Activated CD4-positive, alpha-beta T cell treated with anti-CD3 and anti-CD28 coated beads for 36 hours (primary cell): ENCODE measurements at regions not wholly inside any gene's neighbourhood (a gene's known extent, or its start where the extent isn't known, plus 50 kb on each side); places are given as distances from the start of the nearest gene placed in this dataset.
"Not testable (repeated sequence)": the region's sequence is repeated elsewhere in the genome, so short reads cannot be mapped to it uniquely, and the experiment has no call there.

Source experiments
- ATAC-seq: fragments of 200-7000 bp; cut with Tn5 transposase; one replicate; pipeline ENCODE4 v1.10.0; 2021; ENCODE audit warnings: mild to moderate bottlenecking, moderate library complexity
- CTCF ChIA-PET: fragments of 350-600 bp; sonication (Branson Sonifier 250); formaldehyde crosslinking; loops from one replicate; lab custom pipeline; 2021; ENCODE audit warnings: antibody characterized with exemption; lab: Charles Lee
- POLR2A ChIA-PET: fragments of 350-600 bp; sonication (Branson Sonifier 250); formaldehyde crosslinking; loops from one replicate; lab custom pipeline; 2021; ENCODE audit warnings: antibody characterized with exemption, inconsistent platforms; lab: Charles Lee
- DNase-seq: peaks from one replicate; pipeline ENCODE4 v3.0.0-alpha.2; 2020
- H3K27ac Mint-ChIP-seq: one replicate; pipeline ENCODE4 v1.8.0; 2021; ENCODE audit warnings: mixed read lengths
- H3K27me3 Mint-ChIP-seq: one replicate; pipeline ENCODE4 v1.8.0; 2021; ENCODE audit warnings: mixed read lengths
- H3K36me3 Mint-ChIP-seq: one replicate; pipeline ENCODE4 v1.8.0; 2021; ENCODE audit warnings: low read depth, mixed read lengths
- H3K4me1 Mint-ChIP-seq: one replicate; pipeline ENCODE4 v1.8.0; 2021; ENCODE audit warnings: mixed read lengths
- H3K4me3 Mint-ChIP-seq: one replicate; pipeline ENCODE4 v1.8.0; 2021; ENCODE audit warnings: mild to moderate bottlenecking, moderate library complexity, mixed read lengths
- H3K9me3 Mint-ChIP-seq: one replicate; pipeline ENCODE4 v1.8.0; 2021; ENCODE audit warnings: low read depth, mixed read lengths
- intact Hi-C, 2 experiments: fragments of 100-400 bp; cut with DNase I in 1 of 2; cut with micrococcal nuclease in 1 of 2; formaldehyde crosslinking; loops; one replicate each; pipeline versions ENCODE4 v1.14.2 to v1.15.1; 2022 to 2024; cut with DNase I, micrococcal nuclease

DNA sequence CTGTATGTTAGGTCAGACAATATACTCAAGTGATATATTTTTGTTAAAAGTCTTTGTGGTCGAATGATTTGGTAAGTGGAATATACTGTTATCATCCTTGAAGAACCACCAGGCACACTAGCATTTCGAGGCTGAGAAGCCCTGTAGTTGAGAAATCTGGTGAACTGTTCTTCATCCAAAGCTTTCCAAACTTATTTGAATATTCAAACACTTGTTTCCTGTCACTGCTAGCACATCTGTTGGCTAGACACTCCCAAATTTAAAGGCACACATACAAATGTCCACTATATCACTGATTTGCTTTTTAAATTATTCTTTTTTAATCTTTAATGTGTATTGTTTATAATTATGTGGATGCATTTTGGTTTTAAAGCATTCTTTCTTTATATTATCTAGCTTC, 241.9 kb upstream of the CNTNAP5 start:
- Mint-ChIP-seq H3K4me3 (no peak overlapping the region), H3K36me3 (no peaks in the 10 kb centered on the region), H3K9me3 (peaks cover 2% of the 10 kb centered on the region), H3K4me1 (no peaks in the 10 kb centered on the region), H3K27me3 (no peaks in the 10 kb centered on the region), H3K27ac (no peak overlapping the region)
- DNase-seq (no peak), ATAC-seq (no peak)
- POLR2A ChIA-PET = no interaction called here
- intact Hi-C loops = no loop called here
- CTCF ChIA-PET = no interaction called here

DNA sequence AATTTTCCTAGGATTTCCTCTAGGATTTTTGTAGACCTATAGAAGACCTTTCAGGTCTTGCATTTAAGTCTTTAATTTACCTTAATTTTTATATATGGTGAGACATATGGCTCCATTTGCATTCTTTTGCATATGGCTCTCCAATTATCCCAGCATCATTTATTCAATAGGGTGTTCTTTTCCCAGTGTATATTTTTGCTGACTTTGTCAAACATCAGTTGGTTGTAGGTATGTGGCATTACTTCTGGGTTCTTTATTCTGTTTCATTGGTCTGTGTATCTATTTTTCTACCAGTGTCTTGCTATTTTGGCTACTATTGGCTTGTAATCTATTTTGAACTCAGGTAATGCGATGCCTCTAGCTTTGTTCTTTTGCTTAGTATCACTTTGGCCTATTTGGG, 239.8 kb upstream of the CNTNAP5 start:
- Mint-ChIP-seq H3K4me1 (no peaks in the 10 kb centered on the region), H3K36me3 (no peaks in the 10 kb centered on the region), H3K4me3 (no peak overlapping the region), H3K9me3 (peaks cover 2% of the 10 kb centered on the region), H3K27me3 (no peaks in the 10 kb centered on the region), H3K27ac (no peak overlapping the region)
- intact Hi-C loops = no loop called here
- ChIA-PET POLR2A (no interaction called here), CTCF (no interaction called here)
- ATAC-seq (no peak), DNase-seq (no peak)

DNA sequence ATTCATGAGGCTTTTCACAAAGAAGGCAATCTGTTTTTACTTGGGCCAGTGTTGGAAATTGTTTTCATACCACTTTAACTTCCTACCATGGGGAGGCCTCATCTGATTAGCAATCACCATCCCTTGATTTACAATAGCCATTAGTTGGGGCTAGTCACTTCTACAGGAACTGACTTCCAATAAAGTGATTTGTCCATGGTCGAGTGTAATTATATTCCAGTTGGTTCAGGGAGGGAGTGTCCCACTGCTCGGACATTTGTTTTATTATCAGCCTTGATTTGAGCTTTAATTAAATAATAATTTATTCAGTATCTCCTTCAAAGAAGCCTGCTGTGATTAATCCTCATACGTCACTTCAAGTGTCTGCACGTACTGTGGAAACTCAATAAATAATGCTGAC, 233.9 kb upstream of the CNTNAP5 start:
- Mint-ChIP-seq H3K36me3 (no peaks in the 10 kb centered on the region), H3K4me3 (no peak overlapping the region), H3K27me3 (no peaks in the 10 kb centered on the region), H3K27ac (no peak overlapping the region), H3K9me3 (peaks cover under 1% of the 10 kb centered on the region), H3K4me1 (no peaks in the 10 kb centered on the region)
- CTCF ChIA-PET = no interaction called here
- intact Hi-C loops = no loop called here
- ATAC-seq (no peak), DNase-seq (no peak)
- POLR2A ChIA-PET = no interaction called here

- DNase-seq (no peak), ATAC-seq (no peak)
- H3K9me3 Mint-ChIP-seq = no peaks in the 10 kb centered on the region
- H3K27me3 Mint-ChIP-seq = no peaks in the 10 kb centered on the region
- no peaks in the 10 kb centered on the region for H3K4me1 Mint-ChIP-seq
- ChIA-PET POLR2A (no interaction called here), CTCF (interaction anchor here (0.7 kb wide), 1 partner anchor 302 kb away, joined by 3 read pairs; no protein-coding TSS in a partner anchor)
- no peak overlapping the region for H3K4me3 Mint-ChIP-seq
- intact Hi-C loops = no loop called here
- H3K36me3 Mint-ChIP-seq = no peaks in the 10 kb centered on the region
- no peak overlapping the region for H3K27ac Mint-ChIP-seq
Measured at GRCh38 chr2:123791684-123792083, 233.4 kb upstream of the CNTNAP5 start.

GRCh38 chr2:123804126-123804525, 221.0 kb upstream of the CNTNAP5 start:
- intact Hi-C loops, H3K27ac Mint-ChIP-seq, POLR2A ChIA-PET, H3K36me3 Mint-ChIP-seq, H3K4me3 Mint-ChIP-seq, H3K4me1 Mint-ChIP-seq, ATAC-seq, CTCF ChIA-PET, H3K27me3 Mint-ChIP-seq, DNase-seq: not testable (repeated sequence)
- H3K9me3 Mint-ChIP-seq = peaks cover 12% of the 10 kb centered on the region

DNA sequence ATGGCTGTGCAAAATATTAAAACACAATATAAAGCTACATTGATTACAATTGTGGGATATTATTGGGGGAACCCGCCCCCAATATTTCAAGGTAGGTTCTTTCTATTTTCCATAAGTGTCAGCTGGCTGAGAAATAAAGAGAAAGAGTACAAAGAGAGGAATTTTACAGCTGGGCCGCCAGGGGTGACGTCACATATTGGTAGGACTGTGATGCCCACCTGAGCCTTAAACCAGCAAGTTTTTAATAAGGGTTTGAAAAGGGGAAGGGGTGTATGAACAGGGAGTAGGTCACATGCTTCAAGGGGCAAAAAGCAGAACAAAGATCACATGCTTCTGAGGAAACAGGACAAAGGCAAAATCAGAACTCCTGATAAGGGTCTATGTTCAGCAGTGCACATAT, 219.3 kb upstream of the CNTNAP5 start:
- ATAC-seq, H3K4me1 Mint-ChIP-seq, CTCF ChIA-PET, H3K4me3 Mint-ChIP-seq, H3K27ac Mint-ChIP-seq, POLR2A ChIA-PET, H3K36me3 Mint-ChIP-seq, DNase-seq, H3K27me3 Mint-ChIP-seq: not testable (repeated sequence)
- peaks cover 18% of the 10 kb centered on the region for H3K9me3 Mint-ChIP-seq
- intact Hi-C loops = loop anchor here in 1 of 2 experiments (5.0 kb wide), 1 partner anchor 208 kb away; no protein-coding TSS in a partner anchor

DNA sequence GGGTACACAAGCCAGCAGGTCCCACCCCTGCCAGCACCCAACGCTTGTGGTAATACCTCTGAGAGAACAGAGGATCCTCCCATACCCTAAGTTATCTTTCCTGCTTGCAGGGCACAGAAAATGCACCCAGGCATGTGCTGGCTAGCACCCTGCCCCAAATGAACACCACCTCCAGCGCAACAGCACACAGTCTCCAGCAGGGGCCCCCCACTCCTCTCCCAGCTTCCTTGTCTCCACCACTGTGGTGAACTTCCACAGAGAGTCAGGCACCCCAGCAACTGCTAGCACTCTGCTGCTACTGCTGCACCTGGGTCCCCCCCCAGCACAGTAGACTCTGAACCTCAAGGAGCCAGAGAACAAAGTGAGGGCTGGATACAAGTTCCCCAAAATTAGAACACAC, 216.8 kb upstream of the CNTNAP5 start:
- Mint-ChIP-seq H3K4me1 (no peaks in the 10 kb centered on the region), H3K27me3 (no peaks in the 10 kb centered on the region), H3K9me3 (peaks cover 20% of the 10 kb centered on the region), H3K36me3 (no peaks in the 10 kb centered on the region), H3K27ac (no peak overlapping the region), H3K4me3 (no peak overlapping the region)
- ChIA-PET POLR2A (no interaction called here), CTCF (no interaction called here)
- DNase-seq = no peak
- no peak for ATAC-seq
- intact Hi-C loops = loop anchor here in 1 of 2 experiments (5.0 kb wide), 1 partner anchor 211 kb away; no protein-coding TSS in a partner anchor

GRCh38 chr2:123811846-123812245, 213.2 kb upstream of the CNTNAP5 start:
- peaks cover 13% of the 10 kb centered on the region for H3K9me3 Mint-ChIP-seq
- no peaks in the 10 kb centered on the region for H3K27me3 Mint-ChIP-seq
- no peak overlapping the region for H3K4me3 Mint-ChIP-seq
- DNase-seq (no peak), ATAC-seq (no peak)
- ChIA-PET POLR2A (no interaction called here), CTCF (no interaction called here)
- no peak overlapping the region for H3K27ac Mint-ChIP-seq
- no peaks in the 10 kb centered on the region for H3K4me1 Mint-ChIP-seq
- no peaks in the 10 kb centered on the region for H3K36me3 Mint-ChIP-seq
- intact Hi-C loops = no loop called here

DNA sequence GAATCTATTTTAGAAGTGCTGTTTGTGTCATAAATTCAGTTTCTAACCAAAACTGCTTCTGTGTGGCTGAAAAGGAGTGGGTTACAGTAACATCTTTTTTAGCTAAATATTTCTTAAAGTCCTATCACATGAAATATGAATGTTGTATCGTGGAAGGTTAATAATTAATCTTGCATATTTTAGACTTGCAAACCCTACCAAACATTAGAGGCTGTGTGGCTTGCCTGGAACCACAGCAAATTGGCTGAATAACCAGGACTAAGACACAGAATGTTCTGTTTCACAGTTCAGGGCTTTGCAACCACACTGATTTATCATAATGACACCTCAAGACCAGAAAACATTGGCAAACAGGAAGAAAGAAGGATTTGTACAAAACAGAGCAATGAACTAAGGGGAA, 208.9 kb upstream of the CNTNAP5 start:
- no peak for DNase-seq
- CTCF ChIA-PET = no interaction called here
- no peak overlapping the region for H3K4me3 Mint-ChIP-seq
- no peaks in the 10 kb centered on the region for H3K36me3 Mint-ChIP-seq
- intact Hi-C loops = no loop called here
- peaks cover 7% of the 10 kb centered on the region for H3K9me3 Mint-ChIP-seq
- no peaks in the 10 kb centered on the region for H3K27me3 Mint-ChIP-seq
- ATAC-seq = no peak
- POLR2A ChIA-PET = no interaction called here
- no peaks in the 10 kb centered on the region for H3K4me1 Mint-ChIP-seq
- H3K27ac Mint-ChIP-seq = no peak overlapping the region

GRCh38 chr2:123816928-123817327, 208.2 kb upstream of the CNTNAP5 start:
- intact Hi-C loops = no loop called here
- Mint-ChIP-seq H3K27me3 (no peaks in the 10 kb centered on the region), H3K9me3 (peaks cover 2% of the 10 kb centered on the region)

GRCh38 chr2:123826729-123827271, 198.3 kb upstream of the CNTNAP5 start:
- intact Hi-C loops = no loop called here
- Mint-ChIP-seq H3K4me3 (no peak overlapping the region), H3K27ac (no peak overlapping the region), H3K27me3 (no peaks in the 10 kb centered on the region), H3K4me1 (no peaks in the 10 kb centered on the region), H3K9me3 (peaks cover 2% of the 10 kb centered on the region), H3K36me3 (no peaks in the 10 kb centered on the region)
- CTCF ChIA-PET = no interaction called here
- ATAC-seq (no peak), DNase-seq (no peak)
- POLR2A ChIA-PET = no interaction called here

More at GRCh38 chr2:123816928-123817327, 208.2 kb upstream of the CNTNAP5 start:
- POLR2A ChIA-PET = no interaction called here
- H3K4me1 Mint-ChIP-seq = no peaks in the 10 kb centered on the region
- CTCF ChIA-PET = no interaction called here
- no peaks in the 10 kb centered on the region for H3K36me3 Mint-ChIP-seq
- no peak for DNase-seq
- H3K27ac Mint-ChIP-seq = no peak overlapping the region
- H3K4me3 Mint-ChIP-seq = no peak overlapping the region
- ATAC-seq = no peak

DNA sequence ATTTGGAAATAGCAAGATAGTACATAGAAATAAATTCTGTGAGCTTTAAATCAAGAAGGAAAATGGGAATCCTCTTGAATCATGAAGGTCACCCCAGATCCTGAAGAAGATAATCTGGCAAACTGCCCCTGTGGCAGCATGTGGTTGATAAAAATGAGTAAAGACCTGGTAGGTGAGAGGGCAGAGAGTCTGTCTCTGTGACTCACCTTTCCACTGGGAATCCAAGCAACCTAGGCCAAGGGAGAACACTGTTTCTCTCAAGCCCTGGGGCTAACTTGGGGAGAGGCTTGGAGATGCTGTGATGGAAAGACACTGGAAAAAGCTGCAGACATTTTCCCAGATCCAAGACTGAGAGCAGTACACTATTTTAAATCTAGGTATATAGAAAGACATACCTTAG, 185.8 kb upstream of the CNTNAP5 start:
- POLR2A ChIA-PET = no interaction called here
- Mint-ChIP-seq H3K9me3 (peaks cover 17% of the 10 kb centered on the region), H3K27me3 (no peaks in the 10 kb centered on the region), H3K4me1 (no peaks in the 10 kb centered on the region), H3K36me3 (no peaks in the 10 kb centered on the region), H3K4me3 (no peak overlapping the region), H3K27ac (no peak overlapping the region)
- no peak for ATAC-seq
- no peak for DNase-seq
- intact Hi-C loops = no loop called here
- CTCF ChIA-PET = no interaction called here
